GOT3 (cell line): ENCODE measurements at regions not wholly inside any gene's neighbourhood (a gene's known extent, or its start where the extent isn't known, plus 50 kb on each side); places are given as distances from the start of the nearest gene placed in this dataset.

Source experiments
- DNase-seq: peaks from one replicate; lab custom pipeline; 2025; ENCODE audit warnings: mixed read lengths; lab: John Stamatoyannopoulos, UW

DNA sequence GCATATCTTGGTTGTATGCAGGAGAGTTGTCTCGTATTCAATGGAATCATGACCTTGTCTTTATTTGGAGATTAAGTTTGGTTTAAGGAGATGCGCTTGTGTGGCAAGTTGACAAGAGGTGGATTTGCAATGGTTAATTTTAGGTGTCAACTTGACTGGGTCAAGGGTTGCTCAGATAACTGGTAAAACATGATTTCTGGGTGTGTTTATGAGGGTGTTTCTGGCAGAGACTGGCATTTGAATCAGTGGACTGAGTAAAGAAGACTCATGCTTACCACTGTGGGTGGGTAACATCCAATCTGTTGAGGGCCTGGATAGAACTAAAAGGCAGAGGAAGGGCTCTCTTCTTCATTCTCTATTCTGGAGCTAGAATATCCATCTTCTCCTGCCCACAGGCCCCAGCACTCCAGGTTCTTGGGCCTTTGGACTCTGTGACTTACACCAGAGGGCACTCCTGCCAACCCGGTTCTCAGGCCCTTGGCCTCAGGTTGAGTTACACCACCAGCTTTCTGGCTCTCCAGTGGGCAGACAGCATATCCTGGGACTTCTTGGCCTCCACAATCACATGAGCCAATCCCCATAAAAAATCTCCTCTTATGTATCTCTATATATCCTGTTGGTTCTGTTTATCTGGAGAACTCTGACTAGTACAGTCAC is 141.5 kb upstream of the ARID2 start:
- no peak for DNase-seq

DNA sequence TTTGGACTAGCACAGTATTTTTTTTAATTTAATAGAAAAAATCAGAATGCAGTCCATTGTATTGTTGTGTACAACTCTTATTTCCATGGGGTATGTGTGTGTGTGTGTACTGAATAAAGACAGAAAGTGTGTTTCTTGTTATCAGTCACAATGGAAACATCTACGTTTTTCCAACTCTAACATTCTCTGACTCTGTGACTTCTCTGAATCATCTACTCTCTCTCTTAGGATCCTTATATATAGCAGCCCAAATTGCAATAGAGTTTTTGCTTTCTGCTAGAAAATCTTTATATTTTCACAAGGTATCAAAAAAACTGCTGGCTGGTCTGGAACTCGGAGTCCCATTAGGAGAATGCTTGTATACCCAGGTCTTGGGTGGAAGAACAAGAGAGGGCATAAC is 138.9 kb upstream of the ARID2 start:
- DNase-seq = no peak

DNA sequence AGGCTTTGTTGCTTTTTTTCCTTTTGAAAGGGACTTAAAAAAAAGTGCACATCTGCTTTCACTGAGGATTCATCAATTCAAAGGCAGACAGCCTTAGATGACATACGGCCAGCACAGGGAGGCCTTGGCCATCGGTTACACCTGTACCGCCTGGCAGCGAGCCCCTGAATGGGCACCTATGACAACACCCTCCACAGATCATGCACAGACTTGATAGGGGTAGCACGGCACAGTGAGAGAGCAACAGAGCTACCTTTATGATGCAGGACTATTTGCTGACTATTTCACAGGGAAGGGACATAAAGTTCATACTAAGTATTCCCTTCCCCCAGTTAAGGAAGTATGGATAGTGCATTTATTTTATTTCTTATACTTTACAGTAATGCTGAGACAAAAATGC is 137.9 kb upstream of the ARID2 start:
- DNase-seq = no peak

DNA sequence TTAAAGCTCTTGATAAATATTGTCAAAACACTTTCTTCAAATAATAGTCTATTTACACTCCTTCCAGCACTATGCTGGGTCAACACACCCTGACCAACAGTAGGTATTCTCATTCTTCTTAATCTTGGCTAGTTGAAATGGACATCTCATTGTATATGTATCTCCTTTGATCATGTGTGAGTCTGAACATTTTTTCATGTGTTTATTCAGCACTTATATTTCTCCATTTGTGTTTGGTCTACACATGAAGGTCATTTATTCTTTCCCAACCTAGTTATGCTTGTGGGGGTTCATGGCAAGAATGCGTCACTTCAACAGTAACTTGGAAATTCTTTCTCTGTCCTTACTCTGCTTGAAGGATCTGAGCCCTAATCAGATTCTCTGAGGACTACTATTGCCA is 133.1 kb upstream of the ARID2 start:
- no peak for DNase-seq

DNA sequence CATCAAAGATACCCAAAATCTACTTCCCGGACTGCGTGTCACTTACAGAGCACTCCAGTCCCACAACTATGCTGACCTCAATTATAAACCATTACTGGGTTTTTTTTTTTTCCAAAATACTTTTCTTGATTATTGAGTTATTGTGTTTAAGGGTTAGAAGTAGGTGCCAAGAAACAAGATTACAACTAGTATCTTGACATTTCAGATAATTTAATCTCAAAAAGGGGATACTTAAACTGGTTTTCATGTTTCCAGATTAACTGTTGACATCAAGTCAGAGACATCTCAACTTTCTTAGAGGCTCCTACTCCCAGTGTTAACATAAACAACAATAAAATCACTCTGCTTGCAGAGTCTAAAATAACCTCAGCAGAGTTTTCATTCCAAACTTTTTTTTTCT is 131.2 kb upstream of the ARID2 start:
- DNase-seq = no peak

DNA sequence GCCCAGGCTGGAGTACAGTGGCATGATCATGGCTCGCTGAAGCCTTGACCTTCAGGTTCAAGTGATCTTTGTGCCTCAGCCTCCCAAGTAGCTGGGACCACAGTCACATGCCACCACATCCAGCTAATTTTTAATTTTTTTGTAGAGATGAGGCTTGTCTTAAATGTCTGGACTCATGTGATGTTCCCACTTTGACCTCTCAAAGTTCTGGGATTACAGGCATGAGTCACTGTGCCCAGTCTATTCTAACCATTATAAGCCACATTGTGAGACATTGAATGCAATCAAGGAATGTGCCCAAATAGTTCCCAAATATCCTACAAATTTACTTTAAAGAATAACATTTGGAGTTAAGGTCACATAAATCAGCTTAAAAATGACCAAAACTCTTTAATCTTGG is 130.7 kb upstream of the ARID2 start:
- DNase-seq = no peak

DNA sequence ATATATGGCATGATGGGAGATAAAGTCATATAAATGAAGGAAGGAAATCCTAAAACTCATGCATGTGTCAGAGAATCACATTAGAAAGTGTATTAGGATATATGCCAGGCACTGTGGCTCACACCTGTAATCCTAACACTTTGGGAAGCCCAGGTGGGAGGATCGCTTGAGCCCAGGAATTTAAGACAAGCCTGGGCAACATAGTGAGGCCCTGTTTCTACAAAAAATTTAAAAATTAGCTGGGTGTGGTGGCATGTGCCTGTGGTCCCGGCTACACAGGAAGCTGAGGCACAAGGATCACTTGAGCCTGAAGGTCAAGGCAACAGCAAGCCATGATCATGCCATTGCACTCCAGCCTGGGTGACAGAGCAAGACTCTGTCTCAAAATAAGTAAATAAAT is 130.3 kb upstream of the ARID2 start:
- no peak for DNase-seq

DNA sequence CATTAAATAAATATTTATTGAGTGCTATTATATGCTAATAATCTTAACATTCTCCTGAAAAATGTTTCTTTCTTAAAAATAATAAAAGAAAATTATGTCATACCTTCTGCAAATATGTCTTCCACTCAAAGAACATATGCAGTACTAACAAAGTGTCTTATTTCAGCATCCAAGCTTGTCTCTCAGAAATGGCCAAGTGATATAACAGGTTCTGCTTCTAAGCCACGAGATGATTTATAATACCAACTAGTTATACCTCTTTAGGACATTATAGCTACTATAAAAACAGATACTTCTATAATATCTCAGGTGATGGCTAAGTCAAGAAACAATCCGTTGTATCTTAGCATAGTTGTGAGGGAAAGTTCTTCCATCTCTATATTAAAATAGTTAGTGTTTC is 128.1 kb upstream of the ARID2 start:
- DNase-seq = no peak

DNA sequence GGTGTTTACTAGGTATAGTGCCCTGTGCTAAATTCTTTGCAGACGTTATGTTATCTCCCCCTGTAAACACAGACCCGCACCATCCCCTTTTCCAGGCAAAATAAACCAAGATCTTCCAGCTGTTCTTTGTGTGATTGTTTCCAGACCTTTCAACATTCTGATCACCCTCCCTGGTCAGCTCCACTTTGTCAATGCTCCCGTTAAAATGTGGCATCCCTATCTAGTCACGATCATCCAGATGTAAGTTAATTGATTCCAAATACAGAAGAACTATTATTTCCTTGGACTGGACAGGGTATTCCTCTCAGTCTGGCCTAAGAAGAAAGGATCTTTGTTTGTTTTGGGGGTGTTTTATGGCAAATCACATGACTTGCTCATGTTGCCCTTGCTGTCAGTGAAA is 127.6 kb upstream of the ARID2 start:
- no peak for DNase-seq

DNA sequence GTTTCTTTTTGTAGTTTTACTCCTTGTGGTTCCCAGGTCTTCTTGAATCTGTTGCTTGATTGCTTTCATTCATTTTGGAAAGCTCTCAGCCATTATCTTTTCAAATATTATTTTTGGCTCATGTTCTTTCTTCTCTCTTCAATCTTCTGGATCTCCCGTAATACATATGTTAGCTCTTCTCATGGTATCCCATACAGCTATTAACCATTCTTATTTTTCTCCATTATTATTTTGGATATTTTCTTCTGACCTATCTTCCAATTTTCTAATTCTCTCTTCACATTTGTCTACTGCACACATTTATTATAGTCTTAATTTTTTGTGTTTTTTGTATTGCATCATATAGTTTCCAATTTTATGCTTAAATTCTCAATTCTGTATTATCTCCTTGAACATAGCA is 123.9 kb upstream of the ARID2 start:
- DNase-seq = no peak

DNA sequence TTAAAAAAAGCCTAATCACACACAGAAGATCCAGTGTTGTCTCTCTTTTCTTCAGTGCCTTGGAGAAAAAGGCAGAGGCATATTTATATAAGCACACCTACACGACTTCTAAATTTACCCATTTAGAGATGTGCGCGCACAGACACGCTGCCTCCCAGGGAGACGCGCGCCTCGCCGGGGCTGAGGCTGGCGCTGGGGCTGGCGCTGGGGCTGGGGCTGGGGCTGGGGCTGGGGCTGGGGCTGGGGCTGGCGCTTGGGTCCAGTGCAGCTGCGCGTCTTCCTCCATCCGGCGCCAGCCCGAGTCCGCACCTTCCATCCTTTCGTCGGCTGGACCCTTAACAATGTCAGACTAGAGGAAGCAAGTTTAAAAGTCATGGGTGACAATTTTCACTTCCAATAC is 118.4 kb upstream of the ARID2 start:
- no peak for DNase-seq

DNA sequence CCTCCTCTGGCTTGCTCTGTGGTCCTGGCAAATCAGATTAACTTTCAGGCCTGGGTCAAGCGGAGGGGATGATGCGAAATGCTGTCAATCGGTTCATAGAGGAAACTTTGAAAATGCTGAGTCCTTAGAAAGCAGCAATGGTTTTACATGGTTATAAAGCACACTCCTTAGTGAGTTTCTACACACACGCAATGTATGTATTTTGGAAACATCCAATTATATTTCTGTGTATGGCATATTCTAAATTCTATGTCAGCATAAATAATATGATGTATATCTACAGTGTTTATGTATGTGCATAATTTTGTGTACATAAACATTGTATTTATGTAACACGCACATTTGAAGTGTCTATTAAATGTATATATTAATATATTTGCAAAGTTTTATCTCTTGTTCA is 118.0 kb upstream of the ARID2 start:
- no peak for DNase-seq

DNA sequence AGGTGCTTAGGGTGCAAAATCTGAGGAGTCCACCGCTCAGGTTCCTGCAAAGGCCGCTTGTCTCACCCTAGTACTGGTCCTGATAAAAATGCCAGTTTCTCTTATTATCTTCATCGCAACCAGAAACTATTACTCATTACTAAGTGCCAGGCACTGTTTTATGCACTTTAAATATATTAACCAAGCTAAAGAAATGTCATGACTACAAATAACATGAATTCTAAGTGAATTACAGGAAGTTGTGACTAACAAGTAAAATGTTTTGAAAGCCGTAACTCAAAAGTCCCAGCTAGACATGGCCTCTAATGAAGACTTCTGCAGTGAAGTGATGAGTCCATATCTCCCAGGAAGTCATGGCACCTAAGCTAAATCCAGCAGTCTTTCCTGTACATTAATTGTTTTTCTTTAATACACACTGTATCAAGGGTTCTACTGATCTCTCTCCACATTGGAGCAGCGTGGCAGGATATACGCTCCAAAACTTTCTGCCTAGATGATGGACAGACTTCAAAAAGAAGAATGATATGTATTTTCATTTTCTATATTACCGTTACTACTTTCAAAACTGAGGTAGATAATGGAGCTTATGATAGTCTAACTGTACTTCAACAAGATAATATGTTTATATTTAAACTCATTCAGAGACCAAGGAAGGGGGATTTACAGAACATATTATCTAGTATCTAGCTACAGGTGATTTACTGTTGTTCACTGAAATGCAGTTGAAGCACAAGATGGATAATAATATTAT is 117.3 kb upstream of the ARID2 start:
- no peak for DNase-seq

DNA sequence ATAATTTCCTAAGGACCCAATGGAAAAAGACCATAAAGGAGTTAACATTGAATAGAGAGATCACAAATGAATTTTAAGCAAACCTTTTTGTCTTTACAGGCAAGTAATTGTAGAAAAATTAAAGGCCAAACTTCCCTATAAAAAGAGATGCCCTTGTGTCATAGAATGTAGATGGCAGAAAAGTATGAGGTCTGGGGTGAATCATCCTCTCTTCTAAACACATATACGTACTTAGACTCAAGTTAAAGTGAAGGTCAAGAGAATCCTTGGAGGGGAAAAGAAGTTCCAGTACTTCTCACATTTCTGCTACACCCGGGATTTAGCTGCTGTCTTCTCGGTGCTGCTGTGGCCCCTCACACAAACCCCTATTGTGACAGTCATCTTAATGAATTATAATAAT is 116.2 kb upstream of the ARID2 start:
- DNase-seq = no peak

DNA sequence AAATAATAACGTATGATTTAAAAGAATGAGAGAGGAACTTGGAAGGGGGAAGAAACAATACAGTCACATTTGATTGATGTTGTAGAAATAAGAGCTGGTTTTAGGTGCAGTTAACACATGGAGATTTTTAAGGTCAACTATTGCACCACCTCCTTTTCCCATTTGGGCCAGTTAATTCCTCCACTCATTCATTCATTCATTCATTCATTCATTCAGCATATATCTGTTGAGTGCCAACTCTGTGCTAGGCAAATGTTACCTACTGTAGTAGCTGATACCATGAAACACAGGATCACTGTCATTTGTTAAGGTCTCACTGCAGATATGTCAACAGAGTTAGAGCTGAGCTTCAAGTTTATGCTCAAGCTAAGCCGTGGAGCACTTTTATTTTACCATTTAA is 115.7 kb upstream of the ARID2 start:
- DNase-seq = no peak

DNA sequence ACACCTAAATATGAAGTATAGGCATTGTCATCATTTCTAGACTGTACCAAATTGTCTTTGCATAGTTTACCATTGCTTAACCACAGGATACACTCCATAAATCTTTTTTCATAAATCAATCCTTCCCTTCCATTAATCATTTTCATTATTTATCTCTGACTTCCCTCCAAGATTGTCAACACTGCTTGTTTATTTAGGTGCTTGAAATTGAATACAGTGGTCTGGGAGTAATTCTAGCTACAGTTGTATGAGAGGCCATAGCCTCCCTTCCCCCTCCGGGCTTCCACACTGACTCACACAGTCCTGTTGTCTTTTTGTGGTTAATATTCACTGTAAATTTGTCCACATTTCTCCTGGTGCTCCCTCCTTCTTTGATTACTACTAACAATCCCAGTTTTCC is 114.2 kb upstream of the ARID2 start:
- DNase-seq = no peak

DNA sequence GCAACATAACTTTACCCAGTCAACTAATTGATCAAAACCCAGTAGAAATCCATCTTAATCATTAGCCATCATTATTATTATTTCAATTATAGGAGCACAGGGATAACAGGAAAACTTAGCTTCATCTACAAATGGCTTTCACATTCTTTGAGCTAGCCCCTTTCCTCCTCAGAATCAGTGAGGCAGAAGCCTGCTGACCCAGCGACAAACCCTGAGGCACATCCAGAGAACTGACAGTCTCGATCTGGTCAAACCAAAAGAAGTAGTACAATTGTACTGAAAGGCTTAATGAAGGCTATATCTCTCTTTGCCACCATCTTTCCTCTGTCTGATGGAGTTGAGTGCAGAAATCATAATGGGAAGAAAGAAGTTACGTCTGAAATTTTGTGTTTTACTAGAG is 109.8 kb upstream of the ARID2 start:
- DNase-seq = no peak

DNA sequence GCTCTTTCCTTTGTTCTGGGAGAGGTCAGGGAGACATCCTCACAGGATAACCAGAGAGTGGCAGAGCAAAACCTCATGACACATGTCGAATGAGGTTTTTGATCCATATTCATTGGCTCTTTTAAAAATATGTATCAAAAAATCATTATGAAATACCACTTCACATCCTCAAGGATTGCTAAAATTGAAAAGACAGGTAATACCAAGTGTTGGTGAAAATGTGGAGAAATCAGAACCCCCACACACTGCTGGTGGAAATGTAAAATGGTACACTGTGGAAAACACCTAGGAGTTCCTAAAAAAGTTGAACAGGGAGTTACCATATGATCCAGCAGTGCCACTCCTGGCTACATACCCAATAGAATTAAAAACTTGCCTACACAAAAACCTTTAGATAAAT is 107.8 kb upstream of the ARID2 start:
- DNase-seq = no peak

DNA sequence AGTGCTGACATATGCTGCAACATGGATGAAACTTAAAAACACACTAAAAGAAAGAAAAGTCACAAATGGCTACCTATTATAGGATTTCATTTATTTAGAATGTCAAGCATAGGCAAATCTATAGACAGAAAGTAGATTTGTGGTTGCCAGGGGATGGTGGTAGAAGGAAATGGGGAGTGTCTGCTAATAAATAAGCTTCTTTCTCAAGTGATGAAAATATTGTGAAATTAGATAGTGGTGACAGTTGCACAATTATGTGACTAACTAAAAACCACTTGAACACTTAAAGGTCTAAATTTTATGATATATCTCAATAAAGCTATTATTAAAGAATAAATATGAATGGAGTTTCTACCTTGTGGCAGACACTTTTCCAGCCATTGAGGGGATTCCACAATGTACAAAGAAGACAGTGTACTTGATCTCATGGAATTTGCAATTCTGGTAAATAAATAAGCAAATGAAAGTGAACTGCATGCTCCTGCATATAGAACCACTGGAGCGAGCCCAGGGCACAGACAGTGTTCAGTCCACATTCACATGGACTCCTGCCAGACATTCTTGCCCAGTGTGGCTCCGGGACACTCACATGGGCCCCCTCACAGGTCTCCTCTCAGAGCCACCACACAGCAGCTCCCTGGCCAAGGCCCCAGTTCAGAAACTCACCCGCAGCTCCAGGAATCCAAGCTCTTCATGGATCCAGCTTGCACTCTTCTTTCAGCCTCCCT is 107.1 kb upstream of the ARID2 start:
- no peak for DNase-seq

DNA sequence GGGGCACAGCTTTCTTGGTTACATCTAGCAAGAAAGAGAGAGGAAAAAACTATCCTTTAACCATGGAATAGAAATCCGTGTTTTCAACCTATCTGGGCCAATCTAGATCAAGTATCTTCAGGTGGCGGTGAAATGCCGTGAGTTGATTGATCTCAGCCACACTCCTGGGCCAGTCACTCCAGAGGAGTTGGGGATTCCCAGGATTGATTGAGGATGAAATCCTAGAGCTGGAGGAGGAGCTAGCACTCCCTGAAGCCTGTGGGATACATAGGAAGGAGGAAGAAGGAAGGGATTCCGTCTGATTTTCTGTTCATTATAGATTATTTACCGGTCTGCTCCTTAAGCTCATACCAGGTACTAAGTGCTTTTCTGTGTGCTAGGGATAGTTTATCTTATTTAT is 106.3 kb upstream of the ARID2 start:
- no peak for DNase-seq

DNA sequence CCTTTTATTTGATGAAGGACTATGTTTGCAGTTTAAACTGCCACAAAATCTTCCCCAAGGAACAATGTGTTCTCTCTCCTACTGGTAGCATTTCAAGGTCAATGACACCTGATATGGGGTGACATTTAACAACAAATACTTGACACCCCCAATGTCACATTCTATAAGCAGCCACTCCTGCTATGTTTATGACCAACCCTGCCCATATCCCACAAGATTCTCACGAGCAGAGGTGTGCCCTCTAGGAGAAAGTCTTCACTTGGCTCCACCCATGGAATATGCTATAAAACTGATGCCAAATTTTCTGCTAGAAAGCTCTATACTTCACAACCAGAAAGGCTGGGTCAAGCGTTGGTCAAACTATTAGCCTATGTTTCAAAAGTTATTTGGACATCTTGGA is 105.6 kb upstream of the ARID2 start:
- DNase-seq = no peak

DNA sequence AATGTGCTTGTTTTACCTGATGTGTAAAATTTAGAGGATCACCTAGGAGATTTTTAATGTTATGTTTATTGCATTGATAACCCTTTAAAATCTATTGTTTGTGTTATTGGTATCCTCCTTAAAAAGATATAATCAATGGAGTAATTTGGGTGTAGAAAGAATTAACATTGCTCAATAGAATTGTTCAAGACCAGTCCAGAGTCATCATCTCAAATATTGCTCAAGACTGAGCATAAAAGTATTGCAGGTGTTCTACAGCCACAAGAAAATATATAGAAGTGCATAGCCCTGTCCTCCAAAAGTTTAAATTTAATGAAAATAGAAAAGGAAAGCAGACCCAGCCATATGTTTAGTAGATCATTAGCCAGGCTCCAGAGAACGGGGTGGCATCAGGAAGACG is 102.5 kb upstream of the ARID2 start:
- no peak for DNase-seq

DNA sequence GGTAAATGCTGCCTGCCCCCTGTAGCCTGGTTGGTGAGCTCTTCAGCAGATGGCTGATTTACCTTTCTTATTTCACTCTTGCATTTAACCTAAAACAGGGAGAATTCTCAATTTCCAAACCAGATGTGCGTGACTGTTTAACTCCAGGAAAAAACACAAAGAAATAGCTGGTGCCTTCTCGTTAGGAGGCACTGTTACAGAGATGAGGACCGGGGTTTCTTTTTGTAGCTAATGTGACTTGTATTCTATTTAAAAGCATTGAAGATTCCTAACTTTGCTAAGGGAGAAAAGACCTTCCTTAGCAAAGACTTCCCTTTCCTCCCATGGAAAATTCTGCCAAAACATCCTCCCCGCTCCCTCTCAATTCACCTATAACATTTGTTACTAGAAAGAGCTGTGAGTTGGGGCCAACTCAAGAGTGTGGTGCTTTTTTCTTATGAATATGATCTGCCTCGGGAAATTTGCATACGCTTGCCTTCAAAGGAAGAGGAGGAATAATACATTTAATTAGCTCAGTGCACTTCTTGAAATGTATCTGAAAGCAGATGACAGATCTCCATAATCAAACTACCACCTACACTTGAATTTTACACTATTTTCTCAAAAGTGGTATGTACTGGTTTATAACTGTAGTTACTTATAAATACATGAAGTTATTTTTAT is 102.0 kb upstream of the ARID2 start:
- no peak for DNase-seq
